Glomerular endothelial cell (primary cell): ENCODE measurements at regions not wholly inside any gene's neighbourhood (a gene's known extent, or its start where the extent isn't known, plus 50 kb on each side); places are given as distances from the start of the nearest gene placed in this dataset.

ENCODE experiments used
- DNase-seq: peaks from one replicate; pipeline ENCODE4 v3.0.0-alpha.2; 2011; ENCODE audit warnings: low read depth, low spot score; ENCODE audit errors: extremely low read depth

- DNase-seq, result no peak
Observed at GRCh38 chr22:22417495-22418162, 90.9 kb downstream of the ZNF280B start.

DNA sequence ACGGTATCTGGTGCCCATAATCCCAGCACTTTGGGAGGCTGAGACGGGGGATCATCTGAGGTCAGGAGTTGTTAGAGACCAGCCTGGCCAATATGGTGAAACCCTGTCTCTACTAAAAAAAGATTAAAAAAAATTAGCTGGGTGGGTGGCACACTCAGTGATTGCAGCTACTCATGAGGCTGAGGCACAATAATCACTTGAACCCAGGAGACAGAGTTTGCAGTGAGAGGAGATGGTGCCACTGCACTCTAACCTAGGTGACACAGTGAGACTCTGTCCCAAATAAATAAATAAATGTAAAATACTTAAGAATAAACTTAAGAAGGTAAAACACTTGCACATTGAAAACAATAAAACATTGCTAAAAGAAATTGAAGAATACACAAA is 90.4 kb downstream of the ZNF280B start:
- DNase-seq, result no peak

DNA sequence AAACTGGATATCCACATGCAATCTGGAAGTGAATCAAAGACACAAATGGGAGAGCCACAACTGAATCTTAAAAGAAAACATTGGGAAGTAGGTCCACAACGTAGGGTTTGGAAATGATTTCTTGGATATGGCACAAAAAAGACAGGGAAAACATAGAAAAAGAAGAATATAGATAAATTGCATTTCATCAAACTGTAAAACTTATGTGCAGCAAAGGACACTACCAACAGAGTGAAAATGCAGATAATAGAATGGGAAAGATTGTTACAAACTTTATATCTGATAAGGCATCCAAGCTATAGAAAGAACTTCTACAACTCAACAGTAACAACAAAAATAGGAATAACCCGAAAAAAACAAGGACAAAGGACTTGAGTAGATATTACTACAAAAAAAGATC is 89.6 kb downstream of the ZNF280B start:
- DNase-seq, result no peak

GRCh38 chr22:22420580-22420979 is 88.0 kb downstream of the ZNF280B start:
- no peak for DNase-seq

DNA sequence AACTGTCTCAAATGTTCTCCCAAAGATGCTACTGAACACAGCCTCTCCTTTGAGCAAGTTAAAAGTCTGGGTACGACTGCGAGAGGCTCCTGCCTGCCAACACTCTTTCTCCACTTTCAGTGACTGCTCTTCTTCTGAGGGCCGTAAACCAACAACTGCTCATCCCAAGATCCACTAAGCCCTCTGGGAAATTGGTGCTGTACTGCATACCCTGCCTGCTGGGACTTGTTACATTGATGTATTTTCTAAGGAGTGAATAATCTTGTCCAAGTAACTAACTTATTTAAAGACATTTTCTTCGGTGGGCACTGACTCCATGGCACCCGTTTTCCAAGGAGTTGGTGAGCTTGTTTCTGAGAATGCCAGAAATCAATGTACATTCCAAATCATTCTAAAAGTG is 87.2 kb downstream of the ZNF280B start:
- DNase-seq, result no peak

DNA sequence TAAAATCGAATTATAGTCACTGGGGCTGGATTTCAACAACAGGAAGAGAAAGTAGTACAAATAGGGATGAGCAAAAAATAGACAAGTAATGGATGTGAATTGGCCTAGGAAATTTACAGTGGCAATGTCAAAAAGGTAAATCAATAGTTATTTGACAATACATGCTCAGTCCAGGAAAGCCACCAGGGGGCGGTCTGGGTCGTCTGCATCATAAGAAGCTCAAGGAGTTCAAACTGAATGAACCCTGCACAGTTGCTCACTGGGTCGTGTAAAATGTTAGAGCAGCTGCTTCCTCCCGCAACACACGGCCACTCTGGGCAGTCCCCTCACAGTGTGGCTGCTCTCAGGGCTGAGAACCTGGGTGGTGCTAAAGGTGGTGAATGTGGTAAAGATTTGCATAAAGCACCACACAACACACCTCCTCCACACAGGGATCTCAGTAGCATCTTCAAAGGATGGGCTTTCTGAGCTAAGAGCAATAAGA is 85.9 kb downstream of the ZNF280B start:
- peak; percentile 10 for DNase-seq

GRCh38 chr22:22423681-22424080 is 84.9 kb downstream of the ZNF280B start:
- DNase-seq, result no peak

DNA sequence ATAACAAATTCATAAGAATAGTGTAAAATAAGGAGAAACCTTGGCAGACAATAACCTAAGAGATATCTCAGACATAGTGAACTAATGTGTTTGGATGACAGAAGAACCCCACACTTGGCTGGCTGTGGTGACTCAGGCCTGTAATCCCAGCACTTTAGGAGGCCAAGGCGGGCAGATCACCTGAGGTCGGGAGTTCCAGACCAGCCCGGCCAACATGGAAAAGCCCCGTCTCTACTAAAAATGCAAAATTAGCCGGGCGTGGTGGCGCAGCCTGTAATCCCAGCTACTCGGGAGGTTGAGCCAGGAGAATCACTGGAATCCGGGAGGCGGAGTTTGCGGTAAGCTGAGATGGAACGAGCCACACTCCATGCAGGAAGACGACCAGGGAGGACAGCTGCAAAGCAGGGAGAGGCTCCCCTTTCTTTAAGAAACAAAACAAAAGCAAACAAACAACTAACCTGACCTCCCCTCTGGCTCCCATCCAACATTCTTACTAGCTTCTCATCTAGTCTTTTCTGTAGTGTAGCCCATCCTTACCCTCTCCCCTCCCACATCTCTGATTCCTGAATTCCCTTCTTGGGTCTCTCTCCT is 84.2 kb downstream of the ZNF280B start:
- no peak for DNase-seq

- DNase-seq, result no peak
Observed at GRCh38 chr22:22424956-22425355, 83.6 kb downstream of the ZNF280B start.

DNA sequence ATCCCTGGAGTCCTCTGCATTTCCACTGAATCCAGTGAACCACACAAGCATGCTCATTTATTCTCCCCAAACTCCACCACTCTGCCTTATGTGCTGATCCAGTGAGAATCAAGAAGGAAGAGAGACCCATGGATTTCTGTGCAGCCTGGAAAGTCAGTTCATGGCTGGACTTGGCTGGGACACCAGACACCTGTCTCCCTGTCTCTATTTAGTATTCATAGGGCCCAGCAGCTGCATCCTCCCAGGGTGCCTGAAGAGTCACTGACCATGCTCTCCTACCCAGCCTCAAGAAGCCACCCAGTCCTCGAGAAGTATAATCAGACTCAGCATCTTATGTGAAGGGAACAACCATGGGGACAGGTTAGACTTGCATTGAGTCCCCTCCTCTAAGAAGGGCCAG is 83.2 kb downstream of the ZNF280B start:
- no peak for DNase-seq

DNA sequence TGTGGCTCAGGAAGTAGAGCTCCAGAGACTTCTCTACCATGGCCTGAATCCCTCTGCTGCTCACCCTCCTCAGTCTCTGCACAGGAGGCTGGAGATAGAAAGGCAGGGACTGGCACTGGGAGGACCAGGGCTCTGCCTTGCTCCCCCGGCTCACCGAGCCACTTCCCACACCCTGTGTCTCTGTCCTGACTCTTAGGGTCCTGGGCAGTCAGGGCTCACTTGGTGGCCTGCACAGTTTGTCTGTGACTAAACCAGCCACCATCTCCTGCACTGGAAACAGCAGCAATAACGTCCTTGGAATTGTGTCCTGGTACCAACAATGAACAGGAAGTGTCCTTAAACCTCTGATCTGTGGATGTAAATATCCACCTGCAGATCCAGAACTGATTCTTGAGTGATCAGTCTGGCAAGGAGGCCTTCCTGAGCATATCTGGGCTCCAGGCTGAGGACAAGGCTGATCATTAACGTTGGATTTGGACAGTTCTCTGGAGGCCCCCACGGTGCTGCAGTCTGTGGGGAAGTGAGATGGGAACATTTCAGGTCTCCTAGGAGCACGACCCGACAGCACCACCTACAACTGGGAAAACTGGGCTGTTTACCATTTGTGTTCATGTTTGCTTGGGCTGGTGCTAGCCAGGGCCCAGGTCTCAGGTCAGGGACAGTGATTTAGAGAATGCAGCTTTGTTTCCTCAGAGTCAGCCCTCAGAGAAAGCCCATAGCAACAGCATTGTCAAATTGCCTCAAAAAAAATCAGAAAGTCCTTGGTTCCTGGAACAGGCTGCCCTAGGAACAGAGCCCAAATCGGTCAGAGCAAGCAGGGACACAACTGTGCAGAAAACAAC is 82.5 kb downstream of the ZNF280B start:
- no peak for DNase-seq

- no peak for DNase-seq
Observed at GRCh38 chr22:22427542-22428065, 80.9 kb downstream of the ZNF280B start.

DNA sequence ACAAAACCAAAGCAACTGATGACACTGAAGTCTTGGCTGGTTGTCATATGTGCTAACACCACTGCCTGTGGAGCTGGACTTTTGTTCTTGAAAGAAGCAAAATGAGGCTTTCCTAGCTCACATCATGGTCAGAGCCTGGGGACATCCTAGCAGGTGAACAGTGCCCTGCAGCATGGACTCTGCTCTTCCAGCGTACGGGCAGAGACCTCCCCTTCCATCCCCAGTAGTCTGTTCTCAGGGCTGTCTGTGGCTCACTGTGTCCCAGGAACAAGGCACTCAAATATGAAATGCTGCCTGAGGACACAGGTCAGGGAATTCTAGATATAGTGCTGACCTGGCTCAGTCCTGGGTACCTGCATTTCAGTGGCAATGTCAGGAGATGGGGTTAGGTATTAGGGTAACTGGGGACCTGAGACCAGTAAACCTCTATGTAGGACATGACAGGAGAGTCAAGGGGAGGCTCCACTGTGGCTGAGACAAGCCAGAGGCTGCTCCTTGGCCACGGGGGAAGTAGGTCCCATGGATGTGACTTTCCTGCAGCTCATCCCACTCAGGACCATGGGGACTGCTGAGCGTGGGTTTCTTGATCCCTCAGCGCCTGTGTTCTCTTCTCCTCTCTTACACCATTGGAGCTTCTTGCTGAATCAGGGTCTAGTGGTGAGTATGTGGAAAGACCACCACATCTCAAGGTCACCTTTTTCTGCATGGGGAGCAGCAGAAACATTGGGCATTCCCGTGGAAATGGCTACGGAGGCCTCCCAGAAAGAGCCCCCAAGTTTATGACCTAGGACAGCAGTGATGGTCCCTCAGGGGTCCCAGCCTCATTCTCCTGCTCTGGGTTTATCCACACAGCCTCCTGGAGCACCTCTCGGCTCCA is 80.1 kb downstream of the ZNF280B start:
- no peak for DNase-seq

GRCh38 chr22:22429369-22430108 is 79.0 kb downstream of the ZNF280B start:
- DNase-seq, result no peak

- no peak for DNase-seq
Observed at GRCh38 chr22:22430111-22430820, 78.3 kb downstream of the ZNF280B start.

- DNase-seq, result no peak
Observed at GRCh38 chr22:22431271-22432220, 77.0 kb downstream of the ZNF280B start.

DNA sequence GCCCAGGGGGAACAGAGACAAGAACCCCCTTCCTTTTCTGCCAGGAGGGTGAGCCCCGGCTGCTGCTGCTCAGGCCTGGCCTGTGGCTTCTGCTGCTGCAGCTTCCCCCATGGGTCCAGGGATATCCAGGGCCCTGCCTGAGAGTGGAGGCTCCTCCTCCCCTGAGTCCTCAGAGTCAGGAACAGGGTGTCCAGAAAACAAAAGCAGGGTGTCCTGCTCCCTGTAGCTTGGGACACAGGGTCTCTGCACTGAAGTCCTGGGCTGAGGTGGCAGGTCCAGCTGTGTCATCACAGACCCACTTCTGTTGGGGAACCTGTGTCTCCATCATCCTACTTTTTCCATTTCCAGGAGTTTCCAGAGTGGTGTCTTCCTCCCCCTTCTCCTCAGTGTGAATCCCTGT is 76.1 kb downstream of the ZNF280B start:
- no peak for DNase-seq

DNA sequence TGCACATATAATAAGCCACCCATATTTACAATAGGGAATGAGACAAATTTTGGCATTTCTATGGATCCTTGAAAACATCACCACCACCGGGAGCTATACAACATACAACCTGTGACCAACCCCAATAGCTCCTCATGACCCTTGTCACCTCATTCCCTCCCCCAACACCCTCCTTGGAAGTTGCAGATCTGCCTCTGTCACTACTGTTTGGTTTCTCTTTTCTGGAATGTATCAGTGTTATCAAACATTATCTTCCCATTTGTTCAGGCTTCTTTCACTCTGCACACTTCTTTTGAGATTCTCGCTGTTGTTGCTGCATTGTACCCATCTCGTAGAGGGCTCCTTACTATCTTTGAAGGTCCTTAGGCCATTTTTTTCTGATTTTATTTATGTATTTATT is 75.6 kb downstream of the ZNF280B start:
- no peak for DNase-seq
